Activated CD8-positive, alpha-beta memory T cell treated with anti-CD3 and anti-CD28 coated beads for 48 hours (primary cell): ENCODE measurements at regions not wholly inside any gene's neighbourhood (a gene's known extent, or its start where the extent isn't known, plus 50 kb on each side); places are given as distances from the start of the nearest gene placed in this dataset.

ENCODE experiments used
- DNase-seq, 3 experiments: peaks; one replicate each; pipeline ENCODE4 v3.0.0-alpha.2; 2020; ENCODE audit warnings: low read depth in 2 of 3, low spot score in 2 of 3

DNA sequence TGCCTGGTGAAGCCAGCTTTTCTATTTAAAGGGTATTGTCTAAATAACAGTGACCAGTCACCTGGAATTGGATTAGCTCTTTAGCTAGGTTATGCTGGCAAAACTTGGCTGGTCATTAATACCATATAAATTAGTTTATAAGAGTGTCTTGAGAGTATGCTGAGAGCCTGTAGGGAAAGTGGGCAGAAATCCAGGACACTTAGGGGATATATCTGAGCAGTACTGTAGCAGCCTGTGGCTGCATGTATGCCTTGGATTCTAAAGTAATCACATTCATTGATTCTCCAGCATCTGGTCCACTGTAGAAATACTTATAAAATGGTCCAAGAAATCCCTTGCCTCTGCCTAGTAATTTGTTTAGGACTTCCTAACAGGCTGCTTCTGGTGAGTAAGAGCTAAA lies 288.9 kb upstream of the DMAC1 start:
- DNase-seq, result no peak

DNA sequence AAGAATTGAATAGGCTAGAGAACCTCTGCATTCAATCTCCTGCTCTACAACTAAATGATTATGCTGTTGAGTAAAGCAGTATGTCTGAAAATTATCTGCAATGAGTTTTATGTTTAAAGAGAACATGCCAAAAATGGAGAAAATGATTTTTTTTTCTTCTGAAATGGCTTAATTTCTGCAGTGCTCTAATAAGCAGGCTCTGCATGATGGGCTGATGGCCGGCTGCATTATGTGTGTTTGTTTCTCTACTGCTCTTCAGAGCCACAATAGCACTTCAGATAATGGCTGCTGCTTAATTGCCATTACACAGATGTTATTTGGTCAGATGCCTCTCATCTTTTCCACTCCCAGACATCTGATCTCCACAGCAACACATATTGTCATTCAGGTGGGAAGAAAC lies 286.4 kb upstream of the DMAC1 start:
- no peak for DNase-seq

DNA sequence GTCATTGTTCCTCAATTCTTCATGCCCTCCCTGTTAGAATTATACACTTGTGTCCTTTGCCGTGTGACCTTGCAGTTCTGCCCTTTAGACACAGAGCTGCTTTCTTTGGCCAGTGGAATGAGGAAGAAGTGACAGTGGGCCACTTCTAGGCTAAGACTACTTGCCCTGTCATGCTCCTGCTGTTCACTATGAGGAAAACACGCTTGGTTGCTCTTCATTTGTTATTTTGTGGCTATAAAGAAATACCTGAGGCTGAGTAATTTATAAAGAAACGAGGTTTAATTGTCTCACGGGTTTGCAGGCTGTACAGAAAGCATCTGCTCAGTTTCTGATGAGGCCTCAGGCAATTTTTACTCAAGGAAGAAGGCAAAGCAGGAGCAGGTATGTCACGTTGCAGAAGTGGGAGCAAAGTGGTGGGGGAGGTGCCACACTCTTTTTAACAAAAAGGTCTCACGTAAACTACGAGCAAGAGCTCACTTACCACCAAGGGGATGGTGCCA lies 279.1 kb upstream of the DMAC1 start:
- no peak for DNase-seq

DNA sequence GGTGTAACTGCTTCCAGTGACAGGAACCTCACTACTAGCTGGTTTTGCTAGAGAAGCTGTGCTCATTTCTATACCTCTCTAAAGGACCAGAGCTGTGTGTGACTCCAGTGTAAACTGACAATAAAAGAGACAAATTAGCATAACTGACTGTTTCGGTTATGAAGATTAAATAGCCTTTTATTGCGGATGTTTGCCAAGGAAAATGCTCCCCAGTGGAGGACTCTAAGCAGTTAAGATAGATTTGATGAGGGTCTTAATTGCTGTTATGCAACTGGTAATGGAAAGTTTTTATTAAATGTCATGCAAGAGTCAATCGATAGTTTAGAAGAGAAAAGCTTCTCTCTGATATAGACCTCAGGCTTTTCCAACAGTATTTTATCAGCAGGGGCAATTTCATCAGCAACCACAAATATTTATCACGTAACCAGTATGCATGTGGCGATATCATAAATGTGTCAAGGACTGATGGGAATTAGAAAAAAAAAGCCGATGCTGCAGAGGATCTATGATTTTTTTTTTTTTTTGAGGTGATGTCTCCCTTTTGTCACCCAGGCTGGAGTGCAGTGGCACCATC lies 275.2 kb upstream of the DMAC1 start:
- no peak for DNase-seq

DNA sequence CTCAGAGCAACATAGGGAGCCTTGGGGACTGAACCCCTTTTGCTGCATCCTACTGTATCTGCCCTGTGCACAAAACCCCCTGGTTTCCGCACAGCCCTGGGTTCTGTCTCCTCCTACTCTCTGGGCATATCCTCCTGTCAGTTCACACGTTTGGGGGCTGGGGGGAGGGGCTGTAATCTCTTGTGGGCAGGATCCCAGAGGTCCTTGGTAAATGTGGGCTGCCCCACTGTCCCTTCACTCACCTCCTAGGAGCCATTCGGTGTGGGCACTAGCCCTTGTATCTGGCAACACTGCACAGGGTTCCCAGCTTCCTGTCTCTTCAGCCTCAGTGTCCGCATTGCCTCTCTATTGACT lies 271.8 kb upstream of the DMAC1 start:
- no peak for DNase-seq

DNA sequence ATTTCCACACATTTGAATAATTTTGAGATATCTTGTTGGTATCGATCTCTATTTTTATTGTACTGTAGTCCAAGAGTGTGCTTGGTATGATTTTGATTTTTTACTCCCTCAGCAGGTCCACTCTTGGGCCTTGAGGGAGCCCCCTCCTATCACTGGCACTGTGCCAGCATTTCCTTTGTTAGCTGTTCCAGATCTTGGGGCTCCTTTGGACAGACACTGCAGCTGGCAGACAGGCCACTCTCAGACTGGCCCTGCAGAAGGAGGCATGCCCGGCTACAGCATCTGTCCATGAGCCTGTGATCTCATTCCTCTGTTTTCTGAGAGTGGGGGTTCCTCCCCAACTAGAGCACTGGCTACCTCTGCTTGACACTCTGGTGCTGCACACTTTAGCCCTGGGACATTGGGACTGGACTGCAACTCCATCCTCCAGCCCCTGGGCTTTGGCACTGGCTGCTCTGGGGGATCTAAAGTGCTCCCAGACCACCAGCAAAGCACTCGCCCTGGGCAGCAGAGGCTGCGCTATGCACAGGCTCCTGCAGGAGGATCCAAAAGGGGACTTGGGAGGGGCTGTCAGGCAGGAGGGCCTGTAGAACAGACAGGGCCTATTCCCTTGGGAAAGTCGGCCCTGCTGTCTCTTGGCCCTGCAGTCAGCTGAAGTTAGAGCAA lies 271.3 kb upstream of the DMAC1 start:
- no peak for DNase-seq

DNA sequence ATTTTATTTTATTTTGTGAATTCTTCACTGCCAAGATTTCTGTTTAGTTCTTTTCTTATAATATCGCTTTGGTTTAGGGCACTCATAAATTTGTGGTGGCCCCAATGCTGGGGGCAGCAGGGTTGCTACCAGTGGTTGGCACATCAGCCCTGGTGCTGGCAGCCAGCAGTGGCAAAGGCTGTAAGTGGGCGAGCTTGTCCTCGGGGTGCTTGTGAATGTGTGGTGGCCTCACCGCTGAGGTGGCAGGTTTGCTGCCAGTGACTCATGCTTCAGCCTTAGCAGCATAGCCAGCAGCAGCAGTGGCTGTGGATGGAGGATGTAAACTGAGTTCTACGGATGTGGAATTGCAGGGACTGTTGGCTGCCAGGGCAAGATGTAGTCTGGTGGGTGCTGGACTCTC lies 262.9 kb upstream of the DMAC1 start:
- no peak for DNase-seq

DNA sequence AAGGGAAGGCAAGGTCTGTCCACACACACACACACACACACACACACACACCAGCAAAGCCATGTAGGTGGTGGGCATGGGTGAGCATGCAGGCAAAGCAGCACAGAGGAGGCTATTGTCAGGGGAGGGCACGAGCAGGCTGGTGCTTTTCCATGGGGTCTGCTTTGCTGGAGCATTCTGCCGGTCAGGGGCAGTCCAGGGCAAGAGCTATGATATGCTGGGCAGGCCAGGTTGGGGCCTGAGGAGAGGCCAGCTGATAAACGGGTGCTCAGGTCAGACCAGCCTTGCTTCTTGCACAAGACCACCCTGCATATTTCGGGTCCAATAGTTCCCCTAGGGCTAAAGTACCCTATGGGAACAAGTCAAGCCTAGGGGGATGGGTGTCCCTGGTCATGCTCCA lies 253.9 kb upstream of the DMAC1 start:
- DNase-seq, result no peak

DNA sequence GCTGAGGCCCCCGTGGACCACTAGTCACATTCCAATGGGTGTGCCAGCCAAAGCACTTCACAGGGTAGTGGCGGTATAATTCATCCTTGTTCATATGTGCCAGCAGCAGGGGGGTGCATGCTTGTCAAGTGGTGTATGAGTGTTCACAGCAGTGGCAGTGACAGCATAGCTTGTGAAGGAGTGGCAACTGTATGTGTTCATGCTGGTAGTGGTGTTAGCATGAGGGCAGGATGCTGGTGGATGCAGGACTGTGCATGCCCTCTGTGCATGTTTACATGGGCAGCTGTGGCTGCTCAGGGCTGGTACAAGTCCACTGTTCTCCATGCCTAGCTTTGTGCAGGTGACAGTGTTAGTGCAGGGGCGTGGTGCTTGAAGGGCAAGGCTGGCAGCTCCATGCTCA lies 253.4 kb upstream of the DMAC1 start:
- DNase-seq, result no peak

DNA sequence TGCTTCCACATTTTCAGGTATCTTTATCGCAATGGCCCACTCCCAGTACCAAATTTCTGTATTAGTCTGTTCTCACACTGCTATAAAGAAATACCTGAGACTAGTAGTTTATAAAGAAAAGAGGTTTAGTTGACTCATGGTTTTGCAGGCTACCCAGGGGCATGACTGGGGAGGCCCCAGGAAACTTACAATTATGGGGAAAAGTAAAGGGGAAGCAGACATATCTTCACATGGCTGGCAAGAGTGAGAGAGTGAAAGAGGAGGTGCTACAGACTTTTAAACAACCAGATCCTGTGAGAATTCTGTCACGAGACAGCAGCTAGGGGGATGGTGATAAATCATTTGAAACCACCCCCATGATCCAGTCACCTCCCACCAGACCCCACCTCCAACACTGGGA lies 238.2 kb upstream of the DMAC1 start:
- DNase-seq, result no peak

DNA sequence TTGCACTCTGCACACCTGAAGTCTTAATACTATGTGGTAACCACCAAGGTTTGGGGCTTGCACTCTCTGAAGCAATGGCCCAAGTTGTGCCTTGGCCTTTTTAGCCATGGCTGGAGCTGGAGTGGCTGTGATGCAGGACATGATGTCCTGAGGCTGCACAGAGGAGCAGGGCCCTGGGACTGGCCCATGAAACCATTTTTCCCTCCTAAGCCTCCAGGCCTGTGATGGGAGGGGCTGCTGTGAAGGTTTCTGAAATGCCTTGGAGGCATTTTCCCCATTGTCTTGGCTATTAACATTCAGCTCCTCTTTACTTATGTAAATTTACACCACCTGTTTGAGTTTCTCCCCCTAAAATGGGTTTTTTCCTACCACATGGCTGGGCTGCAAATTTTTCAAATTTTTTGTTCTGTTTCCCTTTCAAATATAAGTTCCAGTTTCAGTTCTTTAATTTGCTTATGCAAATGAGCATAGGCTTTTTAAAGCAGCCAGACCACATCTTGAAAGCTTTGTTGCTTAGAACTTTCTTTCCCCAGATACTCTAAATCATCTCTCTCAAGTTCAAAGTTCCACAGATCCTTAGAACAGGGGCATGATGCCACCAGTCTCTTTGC lies 237.4 kb upstream of the DMAC1 start:
- DNase-seq, result no peak

DNA sequence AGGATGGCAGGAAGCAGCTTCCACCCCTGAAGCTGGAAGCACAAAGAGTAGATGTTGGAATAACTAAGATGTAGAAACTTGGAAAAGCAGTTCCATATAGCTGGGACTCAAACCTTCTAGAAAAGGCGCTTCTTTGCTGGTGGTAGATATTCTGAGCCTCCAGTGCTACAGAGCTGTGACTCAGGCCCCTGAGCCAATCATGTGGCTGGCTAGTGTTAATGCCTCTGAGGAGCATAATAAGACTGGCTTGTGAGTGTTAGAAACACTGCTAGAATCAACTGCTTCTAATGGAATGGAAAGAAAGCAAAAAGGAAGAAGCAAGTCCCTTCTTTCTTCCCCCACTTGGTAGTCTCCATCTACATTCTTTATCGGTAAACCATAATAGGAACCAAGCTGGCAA lies 234.2 kb upstream of the DMAC1 start:
- DNase-seq, result no peak

DNA sequence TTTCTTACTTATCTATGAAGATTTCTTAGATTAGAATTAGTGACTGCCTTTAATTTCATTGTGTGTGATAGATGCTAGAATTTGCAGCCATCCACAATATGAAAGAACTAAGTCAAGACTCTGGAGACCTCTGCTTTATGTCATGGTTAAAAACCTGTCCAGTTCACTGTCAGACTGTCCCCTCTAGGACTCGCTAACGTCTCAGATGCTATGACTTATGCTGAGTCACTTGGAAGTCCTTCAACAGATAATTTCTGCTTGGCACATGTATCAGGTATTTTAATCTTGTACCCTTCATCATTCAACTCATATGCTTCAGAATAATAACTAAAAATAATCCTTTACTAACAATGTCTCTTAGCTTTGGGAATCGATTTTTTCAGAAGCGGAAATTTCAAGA lies 230.5 kb upstream of the DMAC1 start:
- no peak for DNase-seq

DNA sequence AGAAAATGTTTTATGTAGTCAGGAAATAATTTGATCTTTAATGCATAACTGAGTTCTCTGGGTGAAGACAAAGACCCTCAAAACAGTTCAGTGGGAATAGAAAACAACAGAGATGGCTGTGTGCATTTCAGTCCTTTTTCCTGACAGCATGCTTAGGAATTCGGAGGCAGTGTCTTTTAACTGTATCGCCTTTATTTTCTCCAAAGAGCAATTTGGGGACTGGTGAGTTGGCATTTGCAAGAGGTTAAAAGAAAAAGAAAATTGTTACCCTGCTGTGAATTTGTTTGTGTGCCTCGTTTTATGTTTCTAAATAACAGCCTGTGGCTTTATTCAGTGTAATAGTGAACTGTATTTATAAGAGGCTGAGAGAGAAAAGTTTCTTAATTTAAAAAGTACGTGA lies 227.8 kb upstream of the DMAC1 start:
- no peak for DNase-seq

DNA sequence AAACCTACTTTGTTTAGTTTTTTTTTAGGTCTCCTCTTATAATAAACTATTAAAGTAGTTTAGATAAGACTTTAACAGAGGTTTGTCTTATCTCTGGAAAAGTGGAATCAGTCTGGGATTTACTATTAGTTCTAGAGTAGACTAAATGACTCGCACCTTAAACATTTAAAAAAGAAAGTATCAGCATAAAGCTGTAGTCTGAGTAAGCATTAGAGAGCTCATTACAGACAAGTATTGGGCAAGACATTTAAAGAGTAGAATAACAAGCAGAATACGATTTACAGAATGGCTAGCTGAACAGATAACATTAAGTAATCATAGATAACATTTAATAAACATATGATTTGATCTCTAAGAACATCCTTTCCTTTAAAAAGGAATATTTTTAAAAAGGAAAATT lies 226.0 kb upstream of the DMAC1 start:
- DNase-seq, result no peak

DNA sequence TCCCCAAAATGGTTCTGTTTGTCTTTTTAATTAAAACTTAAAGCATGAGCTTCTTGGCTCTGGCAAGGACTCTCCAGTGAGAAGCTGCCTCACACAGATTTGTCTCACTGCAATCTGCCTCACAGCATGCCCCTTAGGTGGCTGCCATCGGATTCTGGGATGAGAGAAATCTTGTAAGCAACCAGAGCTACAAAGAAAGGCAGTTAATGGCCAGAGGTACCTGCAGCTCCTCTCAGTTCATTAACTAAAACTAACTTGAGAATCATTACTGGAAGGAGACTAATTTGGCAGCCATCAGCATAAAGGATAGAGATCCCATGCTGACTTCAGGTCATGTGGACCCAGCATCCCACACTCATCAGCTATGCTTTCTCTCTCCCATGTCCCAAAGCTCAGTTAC lies 220.6 kb upstream of the DMAC1 start:
- DNase-seq, result no peak

DNA sequence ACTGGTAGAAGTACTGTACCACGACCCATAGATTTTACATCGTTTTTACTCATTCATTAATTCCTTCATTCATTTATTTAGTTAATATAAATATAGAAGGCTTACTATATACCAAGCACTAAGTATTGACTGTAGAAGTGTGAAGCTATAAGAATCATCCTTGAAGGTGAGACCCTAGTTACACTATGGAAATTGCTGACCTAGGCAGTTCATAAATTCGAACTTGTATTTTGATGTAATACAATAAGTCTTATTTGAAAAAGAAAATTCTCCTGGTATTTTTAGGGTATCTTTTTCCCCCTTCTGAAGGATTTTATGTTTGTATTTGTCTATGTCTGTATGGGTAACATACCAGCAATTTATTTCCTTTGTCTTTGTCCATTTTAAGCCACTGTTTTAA lies 220.1 kb upstream of the DMAC1 start:
- DNase-seq, result no peak

DNA sequence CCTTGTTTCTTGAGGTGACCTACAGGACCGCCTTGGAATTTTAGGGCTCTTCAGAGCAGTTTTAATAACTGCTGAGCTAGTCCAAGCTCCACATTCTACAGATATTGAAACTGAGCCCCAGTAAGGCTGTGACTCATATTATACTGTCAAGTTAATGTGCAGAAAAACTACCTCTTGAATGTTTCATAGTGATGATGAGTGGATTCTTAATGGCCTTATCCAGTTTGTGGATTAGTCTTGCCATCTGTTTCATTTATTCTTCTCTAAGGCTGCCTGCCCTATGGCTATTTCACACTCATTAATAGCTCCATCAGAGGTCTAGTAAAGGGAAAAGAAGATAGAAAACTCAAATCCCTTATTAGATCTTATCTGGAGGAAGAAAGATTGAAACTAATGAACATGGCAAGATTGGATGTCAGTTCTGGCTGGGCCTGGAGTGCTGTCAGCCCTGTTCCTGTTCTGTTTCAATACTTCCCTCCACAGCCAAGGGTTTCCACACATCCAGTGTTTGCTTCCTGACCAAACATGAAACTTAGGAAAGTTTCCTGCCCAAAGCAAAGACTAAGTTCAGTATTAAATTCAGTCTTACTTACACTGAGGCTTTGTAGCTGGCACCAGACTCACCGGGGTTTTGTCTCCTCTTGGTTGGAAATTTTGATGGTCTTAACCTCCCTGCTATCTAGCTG lies 215.6 kb upstream of the DMAC1 start:
- DNase-seq, result no peak

DNA sequence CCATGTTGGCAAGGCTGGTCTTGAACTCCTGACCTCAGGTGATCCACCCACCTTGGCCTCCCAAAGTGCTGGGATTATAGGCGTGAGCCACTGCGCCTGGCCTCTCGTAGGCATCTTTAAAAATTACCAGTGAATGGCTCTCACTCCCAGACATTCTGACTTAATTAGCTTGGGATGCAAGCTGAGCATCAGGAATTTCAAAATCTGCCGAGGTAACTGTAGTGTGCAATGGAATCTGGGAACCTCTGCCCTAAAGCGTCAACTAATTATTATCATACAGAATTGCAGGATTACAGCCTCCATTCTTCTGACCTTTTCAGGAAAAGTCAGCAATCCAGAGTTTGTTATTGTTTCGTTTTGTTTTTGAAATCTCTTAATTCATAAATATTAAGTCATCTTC lies 213.4 kb upstream of the DMAC1 start:
- no peak for DNase-seq

DNA sequence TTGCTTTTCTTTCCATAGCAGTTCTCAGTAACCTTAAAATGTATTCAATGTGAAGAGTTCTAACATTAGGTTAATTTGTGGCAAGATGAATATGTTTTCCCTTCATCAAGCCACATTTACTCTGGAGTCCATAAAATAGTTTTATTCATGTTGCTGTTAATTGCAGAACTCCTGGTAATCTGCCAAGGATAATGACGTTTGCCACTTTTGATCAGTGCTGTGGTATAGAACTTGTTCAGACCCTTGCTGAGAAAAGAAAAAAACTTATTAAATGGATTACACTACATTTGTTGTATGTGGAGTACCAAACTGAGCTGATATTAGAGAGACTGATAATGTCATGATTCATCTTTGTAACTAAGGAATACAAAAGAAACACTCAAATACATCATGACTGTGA lies 212.4 kb upstream of the DMAC1 start:
- no peak for DNase-seq

DNA sequence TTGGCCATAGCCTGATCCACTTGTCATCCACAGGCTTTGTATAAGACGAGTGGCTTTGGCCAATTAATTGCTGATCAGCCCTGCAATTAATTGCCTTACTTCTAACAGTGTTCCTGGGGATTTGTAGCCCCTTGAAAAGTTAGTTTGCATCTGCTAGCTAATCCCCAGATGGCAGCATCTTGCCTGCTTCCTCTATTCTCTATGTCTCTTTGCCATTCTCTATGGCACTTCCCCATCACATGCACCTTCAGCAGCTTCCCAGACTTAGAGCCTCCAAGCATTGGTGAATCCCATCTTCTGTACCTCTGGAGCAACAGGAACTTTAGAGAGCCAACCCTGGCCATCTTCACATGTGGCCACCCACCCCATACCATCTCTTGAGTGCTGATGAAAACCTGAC lies 197.0 kb upstream of the DMAC1 start:
- no peak for DNase-seq

DNA sequence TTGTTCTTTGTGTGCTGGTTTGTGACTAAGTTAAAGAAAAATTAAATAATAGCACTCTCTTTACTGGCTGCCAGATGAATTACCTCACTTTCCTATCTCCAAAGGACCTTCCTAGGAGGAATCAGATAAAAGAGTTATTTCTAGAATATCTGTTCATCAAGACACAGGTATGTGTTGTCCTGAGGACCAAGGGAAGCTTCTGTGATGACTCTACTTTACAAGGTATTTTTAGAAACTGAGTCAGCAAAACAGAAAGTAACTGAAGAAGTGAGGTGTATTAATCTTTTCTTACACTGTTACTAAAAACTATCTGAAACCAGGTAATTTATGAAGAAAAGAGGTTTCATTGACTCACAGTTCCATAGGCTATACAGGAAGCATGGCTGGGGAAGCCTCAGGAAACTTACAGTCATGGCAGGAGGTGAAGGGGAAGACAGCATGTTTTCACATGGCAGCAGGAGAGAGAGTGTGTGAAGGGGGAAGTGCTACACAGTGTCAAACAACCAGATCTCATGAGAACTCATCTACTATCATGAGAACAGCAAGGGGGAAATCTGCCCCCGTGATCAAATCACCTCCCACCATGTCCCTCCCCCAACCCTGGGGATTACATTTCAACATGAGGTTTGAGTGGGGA lies 189.2 kb upstream of the DMAC1 start:
- DNase-seq, result no peak
